22Rv1 (cell line): ENCODE measurements at regions not wholly inside any gene's neighbourhood (a gene's known extent, or its start where the extent isn't known, plus 50 kb on each side); places are given as distances from the start of the nearest gene placed in this dataset.

Experiments
- H3K27ac ChIP-seq: fragments of 450-650 bp; 2 replicates; pipeline ENCODE4 v1.5.1; 2017
- ZFX ChIP-seq: fragments of 450-650 bp; IDR thresholded peaks from 2 replicates; pipeline ENCODE4 v1.6.1; 2017; ENCODE audit warnings: antibody characterized with exemption, borderline replicate concordance
- TF ChIP-seq, protein P1 (sequence below): fragments of 450-650 bp; IDR thresholded peaks from 2 replicates; pipeline ENCODE4 v1.5.1; 2017; ENCODE audit warnings: mild to moderate bottlenecking

DNA sequence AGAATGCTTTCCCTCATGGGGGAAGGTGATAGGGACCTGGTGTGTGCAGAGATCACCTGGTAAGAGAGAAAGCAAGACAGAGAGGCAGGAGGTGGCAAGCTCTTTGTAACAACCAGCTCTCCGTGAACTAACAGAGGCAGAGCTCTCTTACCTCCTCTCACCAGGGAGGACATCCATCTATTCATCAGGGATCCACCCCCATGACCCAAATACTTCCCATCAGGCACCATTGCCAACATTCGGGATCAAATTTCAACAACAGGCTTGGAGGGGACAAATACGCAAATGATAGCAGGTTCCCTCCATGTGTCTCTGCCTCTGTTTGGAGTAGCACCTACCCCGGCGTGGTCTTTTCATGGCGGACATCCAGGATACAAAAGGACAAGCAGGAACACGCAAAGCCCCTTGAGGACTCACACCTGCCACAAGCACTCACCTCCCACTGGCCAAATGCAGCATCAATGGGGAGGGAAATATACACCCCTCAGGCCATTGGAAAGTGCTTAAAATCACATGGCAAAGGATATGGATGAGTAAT, 431.2 kb upstream of the AUTS2 start:
- no peak for TF ChIP-seq ZFX
- TF ChIP-seq, protein P1, sequence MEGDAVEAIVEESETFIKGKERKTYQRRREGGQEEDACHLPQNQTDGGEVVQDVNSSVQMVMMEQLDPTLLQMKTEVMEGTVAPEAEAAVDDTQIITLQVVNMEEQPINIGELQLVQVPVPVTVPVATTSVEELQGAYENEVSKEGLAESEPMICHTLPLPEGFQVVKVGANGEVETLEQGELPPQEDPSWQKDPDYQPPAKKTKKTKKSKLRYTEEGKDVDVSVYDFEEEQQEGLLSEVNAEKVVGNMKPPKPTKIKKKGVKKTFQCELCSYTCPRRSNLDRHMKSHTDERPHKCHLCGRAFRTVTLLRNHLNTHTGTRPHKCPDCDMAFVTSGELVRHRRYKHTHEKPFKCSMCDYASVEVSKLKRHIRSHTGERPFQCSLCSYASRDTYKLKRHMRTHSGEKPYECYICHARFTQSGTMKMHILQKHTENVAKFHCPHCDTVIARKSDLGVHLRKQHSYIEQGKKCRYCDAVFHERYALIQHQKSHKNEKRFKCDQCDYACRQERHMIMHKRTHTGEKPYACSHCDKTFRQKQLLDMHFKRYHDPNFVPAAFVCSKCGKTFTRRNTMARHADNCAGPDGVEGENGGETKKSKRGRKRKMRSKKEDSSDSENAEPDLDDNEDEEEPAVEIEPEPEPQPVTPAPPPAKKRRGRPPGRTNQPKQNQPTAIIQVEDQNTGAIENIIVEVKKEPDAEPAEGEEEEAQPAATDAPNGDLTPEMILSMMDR: no peak
- H3K27ac ChIP-seq: no peak overlapping the region

DNA sequence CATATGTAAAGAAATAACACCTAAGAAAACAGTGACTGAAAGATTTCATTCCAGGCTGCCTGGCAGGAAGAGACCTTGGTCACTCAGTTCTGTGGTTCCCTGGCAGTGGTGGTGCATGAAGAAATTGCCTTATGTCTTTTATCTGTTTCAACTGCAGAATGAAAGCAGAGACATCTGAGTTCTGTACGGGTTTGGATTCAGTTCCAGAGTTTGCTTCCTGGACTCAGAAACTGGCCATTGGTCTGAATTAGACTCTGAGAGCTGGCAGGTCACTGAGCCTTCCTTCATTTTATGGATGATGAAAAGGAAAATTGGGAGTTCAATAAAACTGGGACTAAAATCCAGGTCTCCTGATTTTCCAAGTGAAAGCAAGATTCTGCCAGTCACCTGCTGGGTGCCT, 428.9 kb upstream of the AUTS2 start:
- no peak overlapping the region for H3K27ac ChIP-seq
- TF ChIP-seq, protein P1: no peak
- no peak for TF ChIP-seq ZFX

DNA sequence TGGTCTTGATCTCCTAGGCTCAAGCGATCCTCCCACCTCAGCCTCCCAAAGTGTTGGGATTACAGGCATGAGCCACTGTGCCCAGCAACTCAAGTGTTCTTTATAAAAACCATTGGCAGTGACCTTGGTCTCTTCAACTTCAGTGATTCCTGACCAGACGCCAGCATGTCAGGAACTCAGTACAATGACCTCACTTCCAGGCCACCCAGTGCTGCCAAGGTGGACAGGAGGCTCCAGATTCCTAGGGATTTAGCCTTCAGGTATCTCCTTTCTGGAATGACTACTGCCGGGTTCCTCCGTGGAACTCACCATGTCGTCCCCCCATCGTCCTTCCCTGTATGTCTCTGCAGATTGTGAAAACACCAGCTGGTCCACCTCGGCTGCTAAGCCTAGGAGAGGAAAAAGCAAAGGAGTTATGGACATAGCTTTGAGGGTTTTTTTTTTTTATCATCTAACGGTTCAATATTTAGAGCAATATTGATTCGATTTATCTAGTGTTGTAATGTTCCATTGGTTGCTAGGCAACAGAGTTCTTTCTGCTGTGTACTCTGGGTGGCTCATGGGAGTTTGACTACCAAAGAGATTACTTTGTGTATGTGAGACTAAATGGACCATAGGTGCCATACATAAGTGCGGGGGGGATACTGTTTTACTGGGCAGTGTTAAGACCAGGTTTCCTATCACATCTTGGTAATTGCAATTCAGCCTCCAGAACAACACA, 425.8 kb upstream of the AUTS2 start:
- TF ChIP-seq, protein P1: no peak
- TF ChIP-seq ZFX: no peak
- H3K27ac ChIP-seq: no peak overlapping the region

DNA sequence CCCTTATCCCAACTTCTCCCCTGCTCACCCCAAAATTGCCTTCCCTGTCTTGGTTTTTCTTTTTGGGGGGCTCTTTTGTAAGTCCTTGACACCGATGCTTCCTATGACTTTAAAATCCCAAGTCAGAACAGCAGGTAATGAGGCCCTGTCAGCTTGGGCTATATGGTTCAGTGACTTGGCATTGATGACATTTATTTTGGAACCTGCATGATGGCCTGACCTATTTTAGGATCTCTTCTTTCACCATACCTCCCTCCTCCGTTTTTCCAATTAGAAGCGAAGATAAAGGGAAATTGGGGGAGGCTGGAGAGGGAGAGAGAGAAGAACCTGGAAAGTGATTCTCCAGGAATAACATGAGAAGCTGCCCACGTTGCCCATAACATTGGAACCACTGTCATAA, 424.9 kb upstream of the AUTS2 start:
- no peak overlapping the region for H3K27ac ChIP-seq
- TF ChIP-seq ZFX: no peak
- TF ChIP-seq, protein P1: no peak

DNA sequence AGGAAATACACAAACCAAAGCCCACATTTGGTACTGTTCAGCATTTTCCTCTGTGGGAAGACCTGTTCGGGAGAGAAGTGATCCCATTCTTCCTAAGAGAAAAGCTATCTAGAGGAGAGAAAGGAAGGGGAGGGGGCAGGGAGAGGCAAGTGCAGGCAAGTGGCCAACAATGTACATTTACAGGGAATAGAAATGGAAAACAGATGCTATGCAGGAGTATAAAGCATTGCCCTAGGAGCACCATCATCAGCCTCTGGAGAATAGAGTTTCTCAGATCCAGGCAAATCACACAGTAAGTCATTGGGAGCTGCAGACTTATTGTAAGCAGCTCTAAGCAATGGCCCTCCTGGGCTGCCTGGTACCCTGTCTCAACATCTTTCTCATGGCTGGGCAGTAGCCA, 424.4 kb upstream of the AUTS2 start:
- no peak overlapping the region for H3K27ac ChIP-seq
- TF ChIP-seq ZFX: no peak
- TF ChIP-seq, protein P1: no peak

DNA sequence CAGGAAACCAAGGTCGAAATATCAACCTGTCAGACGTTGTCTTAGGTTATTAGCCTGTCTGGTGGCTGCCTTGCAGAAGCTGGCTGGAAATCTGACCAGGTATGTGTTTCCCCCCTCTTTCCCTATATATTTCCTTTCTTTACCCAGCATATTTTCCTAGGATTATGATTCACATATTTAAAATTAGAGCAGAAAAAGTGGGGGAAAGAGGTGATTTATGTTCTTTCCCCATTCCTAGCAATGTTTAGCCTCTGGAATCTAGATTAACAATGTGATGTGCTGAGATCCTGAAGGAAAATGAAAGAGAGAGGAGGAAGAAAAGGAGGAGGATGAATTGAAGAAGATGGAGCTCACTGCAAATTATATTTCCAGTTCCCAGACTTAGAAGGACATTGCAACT, 421.4 kb upstream of the AUTS2 start:
- no peak for TF ChIP-seq ZFX
- TF ChIP-seq, protein P1: no peak
- H3K27ac ChIP-seq: no peak overlapping the region

DNA sequence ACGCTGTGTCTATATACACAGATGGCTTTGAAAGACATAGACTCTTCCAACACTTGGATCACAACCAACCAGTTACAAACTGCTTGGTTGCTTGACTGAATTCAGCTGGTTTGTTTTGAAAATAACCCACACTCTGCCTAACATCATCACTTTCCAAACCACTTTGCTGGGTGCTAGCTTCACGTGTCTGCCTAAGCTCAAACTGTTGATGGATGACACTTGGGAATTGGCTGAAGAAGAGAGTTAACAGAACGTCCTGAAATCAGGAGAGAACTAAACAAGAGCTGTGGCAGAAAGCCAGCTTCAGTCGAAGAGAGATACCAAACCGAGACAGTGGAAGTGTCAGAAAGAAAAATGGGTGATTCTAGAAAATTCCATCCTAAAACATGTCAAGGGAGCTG, 420.8 kb upstream of the AUTS2 start:
- no peak for TF ChIP-seq ZFX
- TF ChIP-seq, protein P1: no peak

More for the DNA sequence above, 420.8 kb upstream of the AUTS2 start:
- no peak overlapping the region for H3K27ac ChIP-seq
